LNCAP (cell line): ENCODE measurements at regions not wholly inside any gene's neighbourhood (a gene's known extent, or its start where the extent isn't known, plus 50 kb on each side); places are given as distances from the start of the nearest gene placed in this dataset.

ENCODE experiments used
- CTCF ChIP-seq: fragments of 450-650 bp; IDR thresholded peaks from 2 replicates; pipeline ENCODE4 v1.5.1; 2017; ENCODE audit warnings: mild to moderate bottlenecking

DNA sequence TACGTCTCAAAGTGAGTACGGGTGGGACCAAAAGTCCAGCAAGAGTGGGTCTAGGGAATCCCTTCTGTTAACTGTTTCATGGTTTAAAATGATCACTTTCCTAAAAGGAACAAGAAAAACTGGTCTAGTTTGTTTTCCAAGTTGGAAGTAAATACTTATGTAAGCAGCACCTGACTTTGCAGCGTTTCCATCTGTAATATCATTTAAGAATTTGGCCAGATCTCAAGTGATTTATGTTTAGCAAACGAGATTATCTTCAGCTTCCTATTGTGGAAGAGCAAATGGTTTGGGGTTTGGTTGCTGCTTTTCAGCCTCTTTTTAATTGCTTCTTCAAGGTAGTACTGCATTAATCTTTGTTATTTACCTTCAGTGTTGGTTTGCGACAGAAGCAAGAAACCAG lies 50.4 kb downstream of the FHIP1A start:
- no peak for TF ChIP-seq CTCF

- TF ChIP-seq CTCF: no peak
Observed at GRCh38 chr4:151460434-151460833, 51.5 kb downstream of the FHIP1A start.

GRCh38 chr4:151462554-151462953 lies 53.6 kb downstream of the FHIP1A start:
- TF ChIP-seq CTCF: no peak

DNA sequence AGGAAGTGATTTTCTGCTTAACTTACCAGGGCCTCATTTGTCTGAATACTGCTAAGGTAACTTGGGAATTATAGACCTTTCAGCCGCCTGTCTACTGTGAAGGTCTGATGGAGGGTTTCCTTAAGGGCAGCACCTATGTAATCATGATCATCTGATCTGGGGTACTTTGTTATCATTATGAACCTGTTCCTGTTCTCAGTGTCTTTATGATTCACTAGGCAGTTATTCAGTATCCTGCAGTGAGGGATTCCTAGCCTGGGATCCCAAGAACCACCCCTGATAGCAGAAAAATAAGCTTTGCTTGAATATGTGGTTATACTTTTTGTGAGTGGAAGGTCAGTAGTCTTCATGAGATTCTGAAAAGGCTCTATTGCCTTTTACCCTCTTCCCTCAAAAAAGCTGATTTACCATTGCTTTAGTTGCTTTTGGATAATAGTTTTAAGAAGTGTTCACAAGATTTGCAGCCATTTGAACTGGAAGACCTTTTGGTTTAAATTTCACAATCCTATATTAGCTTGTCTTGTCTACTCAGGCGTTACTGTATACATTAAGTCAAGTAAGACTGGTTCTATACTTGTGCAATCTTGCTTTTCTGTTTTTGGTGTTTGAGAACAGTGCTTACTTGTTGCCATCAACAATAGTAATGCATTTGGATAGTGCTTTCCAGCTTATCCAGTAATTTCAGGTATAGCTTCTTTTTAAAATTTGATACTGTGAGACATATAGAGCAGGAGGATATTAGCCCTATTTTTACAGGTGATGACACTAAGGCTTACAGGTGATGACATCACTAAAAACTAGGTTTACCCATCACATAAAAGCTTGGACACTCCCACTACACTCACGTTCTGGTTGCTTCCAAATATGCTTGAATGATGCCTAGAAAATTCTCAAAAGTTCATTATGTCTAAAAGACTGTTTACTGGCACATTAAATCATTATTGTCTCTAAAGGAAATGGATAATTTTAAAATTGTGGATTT lies 60.0 kb downstream of the FHIP1A start:
- TF ChIP-seq CTCF: no peak

DNA sequence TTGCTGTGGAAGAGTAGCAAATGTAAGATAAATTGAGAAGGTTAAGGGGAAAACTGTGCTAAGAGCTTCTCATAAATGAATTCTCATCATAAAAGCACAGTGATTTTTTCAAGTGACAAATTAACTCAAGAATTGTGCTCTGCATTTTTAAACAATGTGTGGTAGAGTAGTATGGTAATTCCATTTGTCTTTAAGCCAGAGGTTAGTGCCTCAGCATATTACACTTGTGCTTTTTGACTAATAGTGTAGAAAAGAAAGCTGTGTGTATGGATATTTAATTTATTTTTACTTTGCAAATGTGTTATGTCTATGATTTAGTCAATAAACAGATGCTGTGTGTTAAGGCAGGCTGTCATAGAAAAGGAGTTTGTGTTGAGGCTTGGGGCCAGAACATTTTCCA lies 61.0 kb downstream of the FHIP1A start:
- TF ChIP-seq CTCF: no peak

GRCh38 chr4:151471728-151472127 lies 62.8 kb downstream of the FHIP1A start:
- no peak for TF ChIP-seq CTCF

- TF ChIP-seq CTCF: no peak
Observed at GRCh38 chr4:151472297-151472696, 63.3 kb downstream of the FHIP1A start.
